DMS153 treated with DMSO at 0.1 percent for 48 hours (cell line): ENCODE measurements at regions not wholly inside any gene's neighbourhood (a gene's known extent, or its start where the extent isn't known, plus 50 kb on each side); places are given as distances from the start of the nearest gene placed in this dataset.

ENCODE experiments used
- DNase-seq: peaks from one replicate; lab custom pipeline; 2025; ENCODE audit not compliant: unreplicated experiment; lab: John Stamatoyannopoulos, UW

GRCh38 chr3:106376016-106376570, 507.3 kb upstream of the CBLB start:
- no peak for DNase-seq

DNA sequence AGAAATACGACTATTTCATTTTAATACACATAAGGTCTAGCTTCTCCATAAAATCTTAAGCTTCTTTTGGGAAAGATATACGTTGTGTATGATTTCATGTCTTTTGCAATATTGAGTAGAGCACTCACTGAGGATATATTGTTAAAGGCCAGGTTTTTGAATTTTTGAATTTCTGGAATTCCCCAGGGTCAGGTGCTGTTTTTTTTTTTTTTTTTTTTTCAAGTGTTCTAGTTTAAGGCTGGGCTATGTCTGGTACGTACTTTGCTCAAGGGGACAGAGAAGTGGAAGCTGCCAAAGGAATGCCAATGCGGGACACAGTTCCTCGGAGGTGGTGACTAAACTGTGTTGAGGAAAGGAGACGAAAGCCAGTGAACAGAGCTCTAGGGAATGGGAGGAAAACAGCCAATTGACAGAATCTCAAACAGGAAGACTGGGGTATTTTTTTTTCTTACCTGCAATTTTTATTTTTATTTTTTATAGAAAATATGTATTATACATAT, 510.5 kb upstream of the CBLB start:
- no peak for DNase-seq

DNA sequence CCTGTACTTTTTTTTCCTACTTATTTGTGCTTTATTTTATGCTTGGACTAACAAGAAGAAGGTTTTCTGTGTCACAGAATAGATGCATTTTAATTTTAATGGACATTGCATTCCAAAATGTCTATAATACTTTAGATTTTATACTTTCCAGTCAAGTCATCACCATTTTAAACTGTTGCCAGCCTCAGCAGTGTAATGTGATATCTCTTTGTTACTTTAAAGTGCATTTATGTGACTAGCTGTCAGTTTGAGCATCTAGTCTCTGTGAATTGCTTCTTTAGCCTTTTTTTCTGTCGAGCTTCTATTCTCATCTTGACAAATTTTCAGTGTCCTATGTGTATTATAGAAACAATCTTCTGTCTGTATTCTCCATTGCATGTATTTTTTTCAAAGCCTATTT, 511.4 kb upstream of the CBLB start:
- peak; percentile 25 for DNase-seq

DNA sequence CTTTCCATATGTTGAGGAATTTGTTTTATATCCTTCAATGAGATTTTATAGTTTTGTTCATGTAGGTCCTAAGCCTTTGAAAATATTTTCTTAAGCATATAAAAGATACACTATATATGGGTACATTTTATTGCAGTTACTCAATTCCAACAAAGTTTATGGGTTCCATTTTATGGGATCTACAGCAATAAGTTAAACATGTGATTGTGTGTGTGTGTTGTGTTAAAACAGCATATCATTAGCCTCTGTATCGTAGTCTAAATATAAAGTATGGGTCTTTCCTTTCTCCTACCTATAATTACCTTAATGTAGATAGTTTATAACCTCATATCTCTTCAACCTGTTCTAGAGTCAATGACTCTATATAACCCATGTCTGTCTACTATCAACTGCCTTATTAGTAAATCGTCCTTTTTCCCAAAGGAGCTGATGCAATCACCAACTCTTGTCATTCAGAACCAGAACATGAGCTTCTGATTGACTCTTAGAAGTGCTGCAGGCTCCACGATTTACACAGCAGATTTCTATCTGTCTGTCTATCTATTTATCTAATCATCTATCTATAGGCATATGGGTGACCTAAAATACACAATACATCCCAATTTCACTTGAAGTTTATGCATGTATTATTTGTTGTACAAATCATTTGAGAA, 512.6 kb upstream of the CBLB start:
- DNase-seq: no peak

- DNase-seq: no peak
Measured at GRCh38 chr3:106381939-106382335, 513.1 kb upstream of the CBLB start.

DNA sequence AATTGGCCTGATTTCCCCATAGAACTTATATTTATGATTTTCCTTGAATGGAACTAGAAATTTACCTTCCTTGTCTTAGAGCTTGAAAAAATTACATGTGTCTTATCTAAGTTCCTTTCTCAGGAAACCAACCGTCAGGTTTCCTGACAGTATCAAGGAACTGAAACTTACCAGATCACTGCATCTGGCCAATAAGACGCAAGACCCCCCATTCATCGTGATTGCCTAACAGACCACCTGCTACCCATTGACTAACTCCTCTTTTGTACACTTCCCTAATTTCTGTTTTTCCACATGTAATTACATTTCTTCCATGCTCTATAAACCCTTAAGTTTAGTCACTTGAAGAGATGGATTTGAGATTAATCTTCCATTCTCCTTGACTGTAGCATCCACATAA, 517.2 kb upstream of the CBLB start:
- DNase-seq: no peak

GRCh38 chr3:106392915-106393314, 524.1 kb upstream of the CBLB start:
- no peak for DNase-seq

DNA sequence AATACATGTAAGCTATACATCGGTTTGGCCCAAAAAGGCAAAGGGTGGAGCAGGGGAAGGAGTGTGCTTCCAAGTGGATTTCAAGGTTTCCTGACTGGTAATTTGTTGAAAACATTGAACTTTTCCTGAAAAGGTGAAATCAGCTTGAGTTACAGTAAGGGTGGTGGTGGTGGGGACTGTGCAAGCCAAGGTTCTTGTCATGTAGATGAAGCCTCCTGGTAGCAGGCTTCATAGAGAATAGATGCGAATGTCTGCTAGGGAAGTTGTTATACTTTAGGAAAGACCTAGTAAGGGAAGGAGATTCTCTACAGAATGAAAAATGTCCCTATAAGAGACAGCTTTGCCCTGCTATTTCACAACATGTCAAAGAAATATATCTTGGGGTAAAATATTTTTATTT, 528.2 kb upstream of the CBLB start:
- DNase-seq: no peak

DNA sequence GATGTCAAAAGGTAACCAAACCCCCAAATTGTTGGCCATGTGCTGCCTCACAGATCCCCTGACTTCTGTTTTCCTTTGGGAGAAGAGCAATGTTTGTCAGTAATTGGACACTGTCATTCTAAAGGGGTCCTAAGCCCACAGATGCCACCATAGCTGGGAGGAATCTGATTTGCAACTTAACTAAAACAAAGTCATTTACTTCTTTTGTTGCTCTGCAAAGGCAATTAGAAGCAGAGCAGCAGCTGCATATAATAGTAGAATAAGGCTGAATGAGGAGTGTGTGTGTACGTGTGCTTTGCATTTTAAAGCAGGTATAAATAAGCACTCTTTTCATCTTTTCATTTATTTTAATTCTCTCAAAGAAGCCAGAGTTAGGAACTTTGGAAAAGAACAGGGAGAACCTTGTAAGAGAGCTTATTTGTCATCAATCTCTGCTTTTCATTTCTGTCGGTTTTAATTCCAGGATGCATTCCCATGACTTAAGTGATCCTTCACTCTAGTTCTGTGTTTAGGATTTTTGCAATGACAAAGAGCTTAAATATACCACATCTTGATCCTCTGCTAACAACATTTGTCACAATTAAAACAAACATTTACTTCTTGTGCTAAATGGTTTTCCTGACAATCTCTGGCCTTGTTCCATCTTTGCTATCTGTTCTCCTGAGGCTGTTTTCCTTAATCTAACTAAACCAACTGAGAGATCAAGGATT, 530.2 kb upstream of the CBLB start:
- DNase-seq: no peak

- no peak for DNase-seq
Measured at GRCh38 chr3:106399761-106400160, 530.9 kb upstream of the CBLB start.

GRCh38 chr3:106401666-106402490, 533.1 kb upstream of the CBLB start:
- no peak for DNase-seq

DNA sequence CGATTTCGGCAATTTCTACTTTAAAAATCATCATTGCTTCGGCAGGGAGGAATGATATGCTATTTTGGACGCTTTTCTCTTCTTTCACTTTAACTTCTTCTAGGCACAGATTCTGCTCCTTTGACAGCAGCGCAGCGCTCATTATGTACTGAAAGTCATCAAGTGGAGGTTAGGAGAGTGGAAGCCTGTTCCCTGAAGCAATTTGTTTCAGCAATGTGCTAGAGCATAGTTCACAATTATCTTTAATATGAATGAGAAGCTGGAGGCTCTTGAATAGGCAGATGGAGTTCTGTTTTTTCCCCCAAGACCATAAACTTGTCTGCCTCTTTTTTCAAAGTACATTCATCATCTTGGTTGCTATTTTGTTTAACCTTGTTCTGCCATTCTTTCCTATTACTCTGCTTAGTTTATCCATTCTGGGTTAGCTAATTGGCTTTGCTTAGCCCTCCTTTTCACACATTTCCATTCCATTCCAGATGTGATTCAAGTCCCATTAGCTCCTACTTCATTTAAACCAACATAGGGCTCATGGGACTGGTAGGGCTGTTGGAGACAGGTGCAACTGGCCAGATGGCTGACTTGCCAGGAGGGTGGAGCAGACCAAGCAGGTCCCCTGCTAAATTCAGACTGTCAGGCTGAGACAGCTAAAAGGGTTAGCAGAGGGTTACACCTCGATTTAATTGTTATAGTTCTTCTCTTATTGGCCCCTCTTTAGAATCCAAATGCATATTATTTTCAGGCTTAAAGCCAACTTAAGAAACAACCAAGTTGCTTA, 534.7 kb upstream of the CBLB start:
- no peak for DNase-seq

GRCh38 chr3:106413683-106414082, 544.9 kb upstream of the CBLB start:
- no peak for DNase-seq

GRCh38 chr3:106420628-106421027, 551.8 kb upstream of the CBLB start:
- no peak for DNase-seq

GRCh38 chr3:106421426-106421825, 552.6 kb upstream of the CBLB start:
- DNase-seq: no peak

DNA sequence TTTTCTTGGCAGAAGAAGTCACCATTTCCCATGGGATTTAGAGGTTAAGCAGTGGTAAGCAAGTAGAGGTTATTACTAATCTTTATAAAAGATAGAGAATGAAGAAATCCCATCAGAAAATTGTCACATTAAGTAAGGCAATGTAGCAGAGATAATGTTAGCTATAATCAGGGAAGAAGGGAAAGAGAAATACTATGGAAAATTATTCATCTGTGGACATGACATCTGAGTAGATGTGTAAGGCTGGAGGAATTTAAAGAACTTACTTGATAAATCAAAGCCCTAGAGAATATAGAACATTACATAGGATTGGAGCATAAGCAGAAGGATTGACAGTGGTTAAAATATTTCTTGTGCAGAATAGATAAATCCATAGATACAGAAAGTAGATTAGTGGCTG, 553.1 kb upstream of the CBLB start:
- no peak for DNase-seq

GRCh38 chr3:106423321-106424225, 554.8 kb upstream of the CBLB start:
- DNase-seq: no peak

GRCh38 chr3:106425026-106425425, 556.2 kb upstream of the CBLB start:
- DNase-seq: no peak

- no peak for DNase-seq
Measured at GRCh38 chr3:106425916-106426315, 557.1 kb upstream of the CBLB start.

GRCh38 chr3:106428565-106428994, 559.8 kb upstream of the CBLB start:
- DNase-seq: no peak
